ENCODE measurements at regions not wholly inside any gene's neighbourhood (a gene's known extent, or its start where the extent isn't known, plus 50 kb on each side); places are given as distances from the start of the nearest gene placed in this dataset.

GRCh38 chr2:48122166-48122565 lies 192.3 kb upstream of the FOXN2 start:
- TF ChIP-seq, protein P1, sequence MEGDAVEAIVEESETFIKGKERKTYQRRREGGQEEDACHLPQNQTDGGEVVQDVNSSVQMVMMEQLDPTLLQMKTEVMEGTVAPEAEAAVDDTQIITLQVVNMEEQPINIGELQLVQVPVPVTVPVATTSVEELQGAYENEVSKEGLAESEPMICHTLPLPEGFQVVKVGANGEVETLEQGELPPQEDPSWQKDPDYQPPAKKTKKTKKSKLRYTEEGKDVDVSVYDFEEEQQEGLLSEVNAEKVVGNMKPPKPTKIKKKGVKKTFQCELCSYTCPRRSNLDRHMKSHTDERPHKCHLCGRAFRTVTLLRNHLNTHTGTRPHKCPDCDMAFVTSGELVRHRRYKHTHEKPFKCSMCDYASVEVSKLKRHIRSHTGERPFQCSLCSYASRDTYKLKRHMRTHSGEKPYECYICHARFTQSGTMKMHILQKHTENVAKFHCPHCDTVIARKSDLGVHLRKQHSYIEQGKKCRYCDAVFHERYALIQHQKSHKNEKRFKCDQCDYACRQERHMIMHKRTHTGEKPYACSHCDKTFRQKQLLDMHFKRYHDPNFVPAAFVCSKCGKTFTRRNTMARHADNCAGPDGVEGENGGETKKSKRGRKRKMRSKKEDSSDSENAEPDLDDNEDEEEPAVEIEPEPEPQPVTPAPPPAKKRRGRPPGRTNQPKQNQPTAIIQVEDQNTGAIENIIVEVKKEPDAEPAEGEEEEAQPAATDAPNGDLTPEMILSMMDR (IDR thresholded peaks at IDR 0.05), result no peak
- Histone ChIP-seq H3K4me3 (no peak overlapping the region), H3K27ac (no peak overlapping the region)
- DNase-seq (ENCODE audit: low spot score), result no peak

DNA sequence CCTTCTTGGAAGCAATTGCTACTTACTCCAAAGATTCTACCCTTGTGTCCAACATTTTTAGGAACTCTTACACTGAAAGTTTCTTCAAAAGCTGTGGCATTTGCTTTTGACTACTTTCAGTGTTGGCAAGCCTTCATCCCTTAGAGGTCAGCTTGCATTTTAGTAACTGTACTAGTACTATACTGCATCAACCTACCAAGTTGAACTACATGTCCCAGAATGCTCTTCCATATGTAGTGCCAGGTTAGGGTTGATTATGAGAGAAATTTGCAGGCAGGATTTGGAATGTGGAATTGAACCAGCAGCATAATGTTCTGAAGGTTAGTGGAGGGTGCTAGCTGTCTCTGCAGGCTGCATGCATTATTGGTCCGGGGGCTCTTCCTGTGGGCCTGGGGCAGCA lies 189.9 kb upstream of the FOXN2 start:
- TF ChIP-seq, protein P1 (IDR thresholded peaks at IDR 0.05), result no peak
- no peak overlapping the region for H3K4me3 ChIP-seq
- H3K27ac ChIP-seq, result no peak overlapping the region
- no peak for DNase-seq (ENCODE audit: low spot score)

- H3K4me3 ChIP-seq, result no peak overlapping the region
- H3K27ac ChIP-seq, result no peak overlapping the region
- no peak for DNase-seq (ENCODE audit: low spot score)
- TF ChIP-seq, protein P1 (IDR thresholded peaks at IDR 0.05), result no peak
Observed at GRCh38 chr2:48126162-48126561, 188.3 kb upstream of the FOXN2 start.

- Histone ChIP-seq H3K27ac (no peak overlapping the region), H3K4me3 (no peak overlapping the region)
- DNase-seq (ENCODE audit: low spot score), result no peak
- TF ChIP-seq, protein P1 (IDR thresholded peaks at IDR 0.05), result no peak
Observed at GRCh38 chr2:48127612-48128191, 186.8 kb upstream of the FOXN2 start.

DNA sequence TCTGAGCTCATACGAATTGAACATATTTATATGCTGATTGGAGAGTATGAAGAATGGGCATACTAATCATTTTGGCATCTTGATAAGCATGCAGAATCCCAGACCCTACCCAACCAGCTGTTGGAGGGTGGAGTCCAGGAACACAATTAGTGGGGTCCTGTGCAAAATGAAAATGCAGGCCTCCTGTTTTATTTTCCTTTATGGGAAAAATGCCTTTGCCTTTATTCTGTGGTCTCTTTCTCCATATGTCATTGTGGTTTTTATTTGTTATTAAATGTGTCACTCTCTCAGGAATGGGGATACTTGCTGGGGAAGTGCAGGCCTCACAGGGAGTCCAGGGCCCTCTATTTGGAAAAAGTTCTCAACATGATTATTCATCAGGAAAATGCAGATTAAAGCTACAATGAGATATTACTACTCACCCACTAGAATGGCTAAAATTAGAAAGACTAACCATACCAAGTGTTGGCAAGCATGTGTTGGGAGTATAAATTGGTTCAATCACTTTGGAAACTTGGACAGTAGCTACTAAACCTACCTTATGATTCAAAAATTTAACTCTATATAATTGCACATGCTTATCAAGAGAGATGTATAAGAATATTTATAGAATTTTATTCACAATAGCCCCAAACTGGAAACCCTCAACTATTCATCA lies 185.1 kb upstream of the FOXN2 start:
- Histone ChIP-seq H3K4me3 (no peak overlapping the region), H3K27ac (no peak overlapping the region)
- TF ChIP-seq, protein P1 (IDR thresholded peaks at IDR 0.05), result no peak
- DNase-seq (ENCODE audit: low spot score), result no peak

- TF ChIP-seq, protein P1 (IDR thresholded peaks at IDR 0.05), result no peak
- no peak overlapping the region for H3K27ac ChIP-seq
- H3K4me3 ChIP-seq, result no peak overlapping the region
- no peak for DNase-seq (ENCODE audit: low spot score)
Observed at GRCh38 chr2:48131539-48132270, 182.8 kb upstream of the FOXN2 start.

DNA sequence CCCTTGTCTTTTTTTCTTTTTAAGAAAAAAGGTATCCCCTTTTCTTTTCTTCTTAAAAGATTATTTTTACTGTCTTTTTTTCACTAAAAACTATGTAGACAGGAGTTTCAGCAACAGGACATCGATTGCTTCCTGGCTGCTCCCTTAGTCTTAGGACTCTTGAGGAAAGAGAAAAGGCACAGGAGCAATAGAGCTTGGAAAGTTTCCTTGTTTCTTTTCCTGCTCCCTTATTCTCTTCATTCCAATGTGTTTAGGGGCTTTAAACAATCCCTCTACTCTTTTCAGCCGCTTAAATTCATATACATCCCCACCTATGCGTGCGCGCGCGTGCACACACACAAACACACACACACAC lies 182.2 kb upstream of the FOXN2 start:
- no peak overlapping the region for H3K27ac ChIP-seq
- no peak for DNase-seq (ENCODE audit: low spot score)
- no peak overlapping the region for H3K4me3 ChIP-seq
- TF ChIP-seq, protein P1 (IDR thresholded peaks at IDR 0.05), result no peak

Data from coronary artery (tissue), 2 donors.